Type B pancreatic cell (in vitro differentiated cells): ENCODE measurements at regions not wholly inside any gene's neighbourhood (a gene's known extent, or its start where the extent isn't known, plus 50 kb on each side); places are given as distances from the start of the nearest gene placed in this dataset.

Source experiments
- DNase-seq: peaks from one replicate; pipeline ENCODE4 v3.0.0; 2021; ENCODE audit warnings: mixed read lengths; ENCODE audit not compliant: unreplicated experiment; ENCODE audit errors: extremely low spot score
- H3K27ac Mint-ChIP-seq: 2 replicates; pipeline ENCODE4 v1.8.0; 2021; ENCODE audit warnings: mild to moderate bottlenecking, mixed read lengths
- H3K27me3 Mint-ChIP-seq: 2 replicates; pipeline ENCODE4 v1.8.0; 2021; ENCODE audit warnings: mixed read lengths
- H3K36me3 Mint-ChIP-seq: 2 replicates; pipeline ENCODE4 v1.8.0; 2021; ENCODE audit warnings: mixed read lengths
- H3K4me1 Mint-ChIP-seq: one replicate; pipeline ENCODE4 v1.8.0; 2021; ENCODE audit warnings: mixed read lengths; ENCODE audit not compliant: unreplicated experiment
- H3K4me3 Mint-ChIP-seq: 2 replicates; pipeline ENCODE4 v1.8.0; 2021; ENCODE audit warnings: mild to moderate bottlenecking, mixed read lengths
- H3K9me3 Mint-ChIP-seq: 2 replicates; pipeline ENCODE4 v1.8.0; 2021; ENCODE audit warnings: mixed read lengths
- TF ChIP-seq, protein P1 (sequence below): fragments of 200-600 bp; sonication (generic); conservative IDR thresholded peaks from 2 replicates; pipeline ENCODE4 v1.5.0; 2021; ENCODE audit warnings: antibody characterized with exemption, mild to moderate bottlenecking

DNA sequence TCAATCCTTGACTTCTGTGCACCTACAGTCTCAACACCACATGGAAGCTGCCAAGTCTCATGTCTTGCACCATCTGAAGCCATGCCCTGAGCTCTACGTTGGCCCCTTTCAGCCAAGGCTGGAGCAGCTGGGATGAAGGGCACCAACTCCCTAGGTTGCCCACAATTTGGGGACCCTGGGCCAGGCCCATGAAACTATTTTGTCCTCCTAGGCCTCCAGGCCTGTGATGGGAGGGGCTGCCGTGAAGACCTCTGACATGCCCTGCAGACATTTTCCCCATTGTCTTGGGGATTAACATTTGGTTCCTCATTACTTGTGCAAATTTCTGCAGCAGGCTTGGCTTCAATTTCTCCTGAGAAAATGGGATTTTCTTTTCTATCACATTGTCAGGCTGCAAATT is 285.1 kb downstream of the DTWD2 start:
- Mint-ChIP-seq H3K9me3 (peaks cover 7% of the 10 kb centered on the region), H3K36me3 (peaks cover 6% of the 10 kb centered on the region), H3K27me3 (no peaks in the 10 kb centered on the region), H3K4me3 (no peak overlapping the region), H3K27ac (no peak overlapping the region), H3K4me1 (peaks cover 3% of the 10 kb centered on the region)
- TF ChIP-seq, protein P1, sequence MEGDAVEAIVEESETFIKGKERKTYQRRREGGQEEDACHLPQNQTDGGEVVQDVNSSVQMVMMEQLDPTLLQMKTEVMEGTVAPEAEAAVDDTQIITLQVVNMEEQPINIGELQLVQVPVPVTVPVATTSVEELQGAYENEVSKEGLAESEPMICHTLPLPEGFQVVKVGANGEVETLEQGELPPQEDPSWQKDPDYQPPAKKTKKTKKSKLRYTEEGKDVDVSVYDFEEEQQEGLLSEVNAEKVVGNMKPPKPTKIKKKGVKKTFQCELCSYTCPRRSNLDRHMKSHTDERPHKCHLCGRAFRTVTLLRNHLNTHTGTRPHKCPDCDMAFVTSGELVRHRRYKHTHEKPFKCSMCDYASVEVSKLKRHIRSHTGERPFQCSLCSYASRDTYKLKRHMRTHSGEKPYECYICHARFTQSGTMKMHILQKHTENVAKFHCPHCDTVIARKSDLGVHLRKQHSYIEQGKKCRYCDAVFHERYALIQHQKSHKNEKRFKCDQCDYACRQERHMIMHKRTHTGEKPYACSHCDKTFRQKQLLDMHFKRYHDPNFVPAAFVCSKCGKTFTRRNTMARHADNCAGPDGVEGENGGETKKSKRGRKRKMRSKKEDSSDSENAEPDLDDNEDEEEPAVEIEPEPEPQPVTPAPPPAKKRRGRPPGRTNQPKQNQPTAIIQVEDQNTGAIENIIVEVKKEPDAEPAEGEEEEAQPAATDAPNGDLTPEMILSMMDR: no peak
- DNase-seq: no peak

GRCh38 chr5:118701791-118702190 is 286.6 kb downstream of the DTWD2 start:
- no peak overlapping the region for H3K4me3 Mint-ChIP-seq
- DNase-seq: no peak

GRCh38 chr5:118700510-118700909 is 287.8 kb downstream of the DTWD2 start:
- Mint-ChIP-seq H3K36me3 (peaks cover 6% of the 10 kb centered on the region), H3K27ac (no peak overlapping the region), H3K4me3 (no peak overlapping the region), H3K4me1 (no peaks in the 10 kb centered on the region), H3K9me3 (peaks cover 7% of the 10 kb centered on the region), H3K27me3 (no peaks in the 10 kb centered on the region)
- TF ChIP-seq, protein P1: no peak
- DNase-seq: no peak

More at GRCh38 chr5:118701791-118702190, 286.6 kb downstream of the DTWD2 start:
- Mint-ChIP-seq H3K36me3 (peaks cover 6% of the 10 kb centered on the region), H3K9me3 (peaks cover 7% of the 10 kb centered on the region), H3K4me1 (peaks cover 3% of the 10 kb centered on the region), H3K27me3 (no peaks in the 10 kb centered on the region), H3K27ac (no peak overlapping the region)
- TF ChIP-seq, protein P1: no peak

DNA sequence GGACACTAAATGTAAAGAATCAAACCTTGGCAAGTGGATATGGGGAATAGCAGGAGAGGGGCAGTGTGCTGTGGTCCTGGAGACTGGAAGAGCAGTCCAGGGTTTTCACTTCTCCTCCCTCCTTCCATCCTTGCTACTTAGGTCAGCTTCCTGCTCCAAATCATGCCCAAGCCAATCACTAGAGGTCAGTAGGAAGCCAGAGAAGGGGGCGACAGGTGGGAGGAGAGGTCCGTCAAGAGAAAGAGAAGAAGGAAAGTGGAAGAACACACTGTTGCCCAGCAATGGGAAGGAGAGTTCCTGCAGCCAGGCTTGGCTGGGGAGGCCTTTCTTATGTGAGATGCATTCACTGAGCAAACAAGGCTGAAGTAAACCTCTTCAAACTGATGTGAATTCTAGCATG is 289.6 kb downstream of the DTWD2 start:
- Mint-ChIP-seq H3K27me3 (no peaks in the 10 kb centered on the region), H3K4me1 (no peaks in the 10 kb centered on the region), H3K27ac (no peak overlapping the region), H3K36me3 (peaks cover 3% of the 10 kb centered on the region), H3K9me3 (peaks cover 4% of the 10 kb centered on the region), H3K4me3 (no peak overlapping the region)
- TF ChIP-seq, protein P1: no peak
- no peak for DNase-seq

GRCh38 chr5:118696076-118696475 is 292.3 kb downstream of the DTWD2 start:
- peaks cover 4% of the 10 kb centered on the region for H3K27me3 Mint-ChIP-seq
- TF ChIP-seq, protein P1: no peak
- H3K4me1 Mint-ChIP-seq: peaks cover 4% of the 10 kb centered on the region
- no peaks in the 10 kb centered on the region for H3K9me3 Mint-ChIP-seq
- H3K27ac Mint-ChIP-seq: no peak overlapping the region
- no peak for DNase-seq
- H3K4me3 Mint-ChIP-seq: no peak overlapping the region
- no peaks in the 10 kb centered on the region for H3K36me3 Mint-ChIP-seq

DNA sequence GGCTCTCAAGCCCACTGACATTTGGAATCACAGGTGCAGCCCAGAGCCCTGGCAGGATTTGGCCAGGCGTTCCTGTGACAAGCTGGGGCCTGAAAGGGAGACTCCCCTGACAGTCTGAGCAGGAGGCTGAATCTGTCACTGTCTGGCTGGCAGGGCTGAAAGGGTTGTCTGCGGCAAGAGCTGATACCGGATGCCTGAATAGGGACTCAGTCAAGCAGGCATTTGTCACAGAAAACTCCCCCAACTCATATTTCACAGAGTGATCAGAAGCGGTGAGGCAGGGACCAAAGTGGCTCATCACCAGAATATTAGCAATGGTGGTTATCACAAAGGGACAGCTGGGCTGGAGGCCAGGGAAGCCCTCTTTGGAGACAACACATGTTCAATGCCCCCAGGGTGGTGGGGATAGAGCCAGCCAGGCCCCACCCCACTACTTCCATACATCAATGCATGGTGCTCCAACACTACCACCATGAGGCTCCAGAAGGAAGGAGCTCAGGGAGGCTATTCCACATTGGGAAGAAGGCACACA is 295.5 kb downstream of the DTWD2 start:
- TF ChIP-seq, protein P1: peak; percentile 54
- Mint-ChIP-seq H3K36me3 (no peaks in the 10 kb centered on the region), H3K4me1 (peaks cover 4% of the 10 kb centered on the region), H3K9me3 (no peaks in the 10 kb centered on the region), H3K4me3 (no peak overlapping the region), H3K27ac (no peak overlapping the region), H3K27me3 (peaks cover 4% of the 10 kb centered on the region)
- no peak for DNase-seq
